ENCODE measurements at regions not wholly inside any gene's neighbourhood (a gene's known extent, or its start where the extent isn't known, plus 50 kb on each side); places are given as distances from the start of the nearest gene placed in this dataset.
"Not testable (repeated sequence)": the region's sequence is repeated elsewhere in the genome, so short reads cannot be mapped to it uniquely, and the experiment has no call there.

- H3K27ac Mint-ChIP-seq = no peak overlapping the region
- CTCF ChIA-PET = no interaction called here
- POLR2A ChIA-PET = no interaction called here
Observed at GRCh38 chr22:23501261-23501619, 78.8 kb downstream of the IGLL1 start.

GRCh38 chr22:23500508-23501260 is 79.4 kb downstream of the IGLL1 start:
- POLR2A ChIA-PET = no interaction called here
- no peak overlapping the region for H3K27ac ChIP-seq (ENCODE audit: low read depth, low read length)
- intact Hi-C loops (cut with micrococcal nuclease) = no loop called here
- Mint-ChIP-seq H3K27me3 (no peaks in the 10 kb centered on the region), H3K27ac (no peak overlapping the region), H3K4me1 (peaks cover 7 to 18% (median 9%) of the 10 kb centered on the region in 7 donors), H3K4me3 (no peak overlapping the region), H3K36me3 (no peaks in the 10 kb centered on the region), H3K9me3 (no peaks in the 10 kb centered on the region)
- peaks cover 0 to 3% of the 10 kb centered on the region in 2 donors for H3K4me1 ChIP-seq (ENCODE audit: control insufficient read depth in 2 of 2, insufficient read depth in 2 of 2, low read length in 2 of 2)
- no peaks in the 10 kb centered on the region for H3K9me3 ChIP-seq (ENCODE audit: control insufficient read depth in 2 of 3, low read length in 3 of 3)
- ATAC-seq = no peak
- no peak overlapping the region for H3K4me3 ChIP-seq (ENCODE audit: low read length)
- no peaks in the 10 kb centered on the region for H3K36me3 ChIP-seq (ENCODE audit: control insufficient read depth in 2 of 3, insufficient read depth in 3 of 3, low read length in 3 of 3)
- CTCF ChIA-PET = no interaction called here
- no peak for DNase-seq
- H3K27me3 ChIP-seq (ENCODE audit: control insufficient read depth in 2 of 2, insufficient read depth in 2 of 2, low read length in 2 of 2) = no peaks in the 10 kb centered on the region

More at GRCh38 chr22:23501261-23501619, 78.8 kb downstream of the IGLL1 start:
- ATAC-seq (no peak), DNase-seq (no peak)
- H3K9me3 ChIP-seq (ENCODE audit: control insufficient read depth in 2 of 3, low read length in 3 of 3) = no peaks in the 10 kb centered on the region
- H3K27me3 ChIP-seq (ENCODE audit: control insufficient read depth in 2 of 2, insufficient read depth in 2 of 2, low read length in 2 of 2) = no peaks in the 10 kb centered on the region
- intact Hi-C loops (cut with micrococcal nuclease) = no loop called here
- H3K36me3 Mint-ChIP-seq = no peaks in the 10 kb centered on the region
- H3K27ac ChIP-seq (ENCODE audit: low read depth, low read length) = no peak overlapping the region
- peaks cover 2 to 12% (median 4%) of the 10 kb centered on the region in 7 donors for H3K4me1 Mint-ChIP-seq
- no peaks in the 10 kb centered on the region for H3K36me3 ChIP-seq (ENCODE audit: control insufficient read depth in 2 of 3, insufficient read depth in 3 of 3, low read length in 3 of 3)
- H3K9me3 Mint-ChIP-seq = no peaks in the 10 kb centered on the region
- no peak overlapping the region for H3K4me3 ChIP-seq (ENCODE audit: low read length)
- no peaks in the 10 kb centered on the region for H3K4me1 ChIP-seq (ENCODE audit: control insufficient read depth in 2 of 2, insufficient read depth in 2 of 2, low read length in 2 of 2)
- H3K27me3 Mint-ChIP-seq = no peaks in the 10 kb centered on the region
- no peak overlapping the region for H3K4me3 Mint-ChIP-seq

GRCh38 chr22:23499845-23500500 is 80.1 kb downstream of the IGLL1 start:
- Mint-ChIP-seq H3K4me1 (peaks cover 11 to 23% (median 12%) of the 10 kb centered on the region in 7 donors), H3K9me3 (no peaks in the 10 kb centered on the region), H3K27ac (no peak overlapping the region), H3K27me3 (no peaks in the 10 kb centered on the region), H3K36me3 (no peaks in the 10 kb centered on the region), H3K4me3 (no peak overlapping the region)
- H3K36me3 ChIP-seq (ENCODE audit: control insufficient read depth in 2 of 3, insufficient read depth in 3 of 3, low read length in 3 of 3) = no peaks in the 10 kb centered on the region
- no peaks in the 10 kb centered on the region for H3K9me3 ChIP-seq (ENCODE audit: control insufficient read depth in 2 of 3, low read length in 3 of 3)
- no peaks in the 10 kb centered on the region for H3K27me3 ChIP-seq (ENCODE audit: control insufficient read depth in 2 of 2, insufficient read depth in 2 of 2, low read length in 2 of 2)
- H3K4me1 ChIP-seq (ENCODE audit: control insufficient read depth in 2 of 2, insufficient read depth in 2 of 2, low read length in 2 of 2) = peaks cover 0 to 3% of the 10 kb centered on the region in 2 donors
- H3K27ac ChIP-seq (ENCODE audit: low read depth, low read length) = no peak overlapping the region
- ATAC-seq = no peak
- intact Hi-C loops (cut with micrococcal nuclease) = no loop called here
- no peak for DNase-seq
- ChIA-PET CTCF (no interaction called here), POLR2A (interaction anchor here (0.6 kb wide), 1 partner anchor 15 kb away, joined by 3 read pairs; no protein-coding TSS in a partner anchor)
- no peak overlapping the region for H3K4me3 ChIP-seq (ENCODE audit: low read length)

GRCh38 chr22:23498811-23499798 is 81.0 kb downstream of the IGLL1 start:
- no peak for ATAC-seq
- DNase-seq = no peak
- H3K36me3 Mint-ChIP-seq = no peaks in the 10 kb centered on the region
- no peaks in the 10 kb centered on the region for H3K27me3 ChIP-seq (ENCODE audit: control insufficient read depth in 2 of 2, insufficient read depth in 2 of 2, low read length in 2 of 2)
- peaks cover 0 to 6% of the 10 kb centered on the region in 2 donors for H3K4me1 ChIP-seq (ENCODE audit: control insufficient read depth in 2 of 2, insufficient read depth in 2 of 2, low read length in 2 of 2)
- H3K27ac Mint-ChIP-seq = peak overlapping the region in 2 of 9 donors; percentile 57 to 76
- no peaks in the 10 kb centered on the region for H3K36me3 ChIP-seq (ENCODE audit: control insufficient read depth in 2 of 3, insufficient read depth in 3 of 3, low read length in 3 of 3)
- no peak overlapping the region for H3K4me3 Mint-ChIP-seq
- no peak overlapping the region for H3K4me3 ChIP-seq (ENCODE audit: low read length)
- ChIA-PET CTCF (no interaction called here), POLR2A (no interaction called here)
- H3K27me3 Mint-ChIP-seq = no peaks in the 10 kb centered on the region
- H3K9me3 ChIP-seq (ENCODE audit: control insufficient read depth in 2 of 3, low read length in 3 of 3) = no peaks in the 10 kb centered on the region
- intact Hi-C loops (cut with micrococcal nuclease) = no loop called here
- peaks cover 12 to 26% (median 14%) of the 10 kb centered on the region in 7 donors for H3K4me1 Mint-ChIP-seq
- H3K9me3 Mint-ChIP-seq = no peaks in the 10 kb centered on the region
- H3K27ac ChIP-seq (ENCODE audit: low read depth, low read length) = no peak overlapping the region

- H3K36me3 Mint-ChIP-seq; H3K36me3 ChIP-seq (ENCODE audit: control insufficient read depth in 2 of 3, insufficient read depth in 3 of 3, low read length in 3 of 3); H3K4me1 ChIP-seq (ENCODE audit: control insufficient read depth in 2 of 2, insufficient read depth in 2 of 2, low read length in 2 of 2); H3K27ac Mint-ChIP-seq; H3K9me3 ChIP-seq (ENCODE audit: control insufficient read depth in 2 of 3, low read length in 3 of 3); POLR2A ChIA-PET; ATAC-seq; DNase-seq; H3K4me3 Mint-ChIP-seq; CTCF ChIA-PET; H3K4me3 ChIP-seq (ENCODE audit: low read length); intact Hi-C loops (cut with micrococcal nuclease); H3K27me3 Mint-ChIP-seq; H3K27ac ChIP-seq (ENCODE audit: low read depth, low read length); H3K9me3 Mint-ChIP-seq; H3K27me3 ChIP-seq (ENCODE audit: control insufficient read depth in 2 of 2, insufficient read depth in 2 of 2, low read length in 2 of 2): not testable (repeated sequence)
- H3K4me1 Mint-ChIP-seq = peaks cover 12 to 26% (median 14%) of the 10 kb centered on the region in 7 donors
Observed at GRCh38 chr22:23497889-23498288, 82.2 kb downstream of the IGLL1 start.

GRCh38 chr22:23497016-23497885 is 82.8 kb downstream of the IGLL1 start:
- H3K4me3 Mint-ChIP-seq = peak overlapping the region in 1 of 10 donors; percentile 12
- no peaks in the 10 kb centered on the region for H3K27me3 ChIP-seq (ENCODE audit: control insufficient read depth in 2 of 2, insufficient read depth in 2 of 2, low read length in 2 of 2)
- no peaks in the 10 kb centered on the region for H3K36me3 Mint-ChIP-seq
- no peaks in the 10 kb centered on the region for H3K9me3 Mint-ChIP-seq
- no peak for DNase-seq
- H3K4me1 Mint-ChIP-seq = peaks cover 12 to 26% (median 14%) of the 10 kb centered on the region in 7 donors
- H3K9me3 ChIP-seq (ENCODE audit: control insufficient read depth in 2 of 3, low read length in 3 of 3) = no peaks in the 10 kb centered on the region
- H3K27ac Mint-ChIP-seq = peak overlapping the region in 5 of 9 donors; percentile 9 to 74 (median 37)
- H3K27me3 Mint-ChIP-seq = no peaks in the 10 kb centered on the region
- intact Hi-C loops (cut with micrococcal nuclease) = no loop called here
- H3K27ac ChIP-seq (ENCODE audit: low read depth, low read length) = no peak overlapping the region
- no peak for ATAC-seq
- peaks cover 0 to 6% of the 10 kb centered on the region in 2 donors for H3K4me1 ChIP-seq (ENCODE audit: control insufficient read depth in 2 of 2, insufficient read depth in 2 of 2, low read length in 2 of 2)
- H3K36me3 ChIP-seq (ENCODE audit: control insufficient read depth in 2 of 3, insufficient read depth in 3 of 3, low read length in 3 of 3) = no peaks in the 10 kb centered on the region
- ChIA-PET CTCF (no interaction called here), POLR2A (no interaction called here)
- H3K4me3 ChIP-seq (ENCODE audit: low read length) = no peak overlapping the region
